Neuronal stem cell (in vitro differentiated cells): ENCODE measurements at regions not wholly inside any gene's neighbourhood (a gene's known extent, or its start where the extent isn't known, plus 50 kb on each side); places are given as distances from the start of the nearest gene placed in this dataset.

Experiments
- DNase-seq: peaks from one replicate; pipeline ENCODE4 v3.0.0-alpha.2; 2013; ENCODE audit warnings: low spot score
- H2AFZ ChIP-seq: one replicate; pipeline ENCODE4 v1.6.1; 2013; ENCODE audit warnings: mild to moderate bottlenecking, low read length, inconsistent platforms
- H2AK5ac ChIP-seq: 2 replicates; pipeline ENCODE4 v1.6.1; 2013; ENCODE audit warnings: low read depth, mild to moderate bottlenecking, inconsistent platforms, low read length, moderate library complexity, mixed read lengths
- H2BK120ac ChIP-seq: 2 replicates; pipeline ENCODE4 v1.6.1; 2013; ENCODE audit warnings: low read depth, mild to moderate bottlenecking, inconsistent platforms, low read length, moderate library complexity, mixed read lengths
- H2BK12ac ChIP-seq: one replicate; pipeline ENCODE4 v1.6.1; 2013; ENCODE audit warnings: low read length, inconsistent platforms
- H2BK15ac ChIP-seq: 2 replicates; pipeline ENCODE4 v1.6.1; 2013; ENCODE audit warnings: mild to moderate bottlenecking, low read length, inconsistent platforms, mixed read lengths
- H2BK5ac ChIP-seq: one replicate; pipeline ENCODE4 v1.6.1; 2013; ENCODE audit warnings: inconsistent platforms, mild to moderate bottlenecking, low read length, moderate library complexity
- H3K14ac ChIP-seq: one replicate; pipeline ENCODE4 v1.6.1; 2013; ENCODE audit warnings: low read length, inconsistent platforms
- H3K18ac ChIP-seq: 2 replicates; pipeline ENCODE4 v1.6.1; 2013; ENCODE audit warnings: low read length, inconsistent platforms
- H3K23ac ChIP-seq: 2 replicates; pipeline ENCODE4 v1.6.1; 2013; ENCODE audit warnings: low read depth, mild to moderate bottlenecking, mixed read lengths, low read length, inconsistent platforms; ENCODE audit not compliant: poor library complexity
- H3K27ac ChIP-seq: replicated peaks from 3 replicates; pipeline ENCODE4 v1.5.1; 2013; ENCODE audit warnings: low read length, inconsistent platforms
- H3K27me3 ChIP-seq, 3 experiments: 2 replicates each; pipeline ENCODE4 v1.6.1; 2013; ENCODE audit warnings: low read length in 3 of 3, mild to moderate bottlenecking in 2 of 3, inconsistent platforms in 1 of 3, low read depth in 1 of 3, mixed read lengths in 1 of 3, moderate library complexity in 1 of 3; ENCODE audit not compliant: control insufficient read depth in 3 of 3, insufficient read depth in 3 of 3
- H3K36me3 ChIP-seq, 2 donors: replicated peaks in 1 of 2; 2 replicates each; pipeline ENCODE4 v1.6.1; 2013; ENCODE audit warnings: low read length in 2 of 2; ENCODE audit not compliant: control insufficient read depth in 2 of 2, insufficient read depth in 2 of 2
- H3K4ac ChIP-seq: 2 replicates; pipeline ENCODE4 v1.6.1; 2013; ENCODE audit warnings: inconsistent platforms, mild to moderate bottlenecking, low read length, moderate library complexity
- H3K4me1 ChIP-seq, 2 donors: 1 replicate in 1 of 2; 2 replicates in 1 of 2; pipeline ENCODE4 v1.6.1; 2013; ENCODE audit warnings: low read length in 2 of 2, low read depth in 1 of 2; ENCODE audit not compliant: control insufficient read depth in 2 of 2, insufficient read depth in 1 of 2
- H3K4me2 ChIP-seq: one replicate; pipeline ENCODE4 v1.6.1; 2013; ENCODE audit warnings: mild to moderate bottlenecking, low read length, inconsistent platforms; ENCODE audit not compliant: insufficient read depth, poor library complexity, severe bottlenecking
- H3K4me3 ChIP-seq, 2 donors: 2 replicates each; pipeline ENCODE4 v1.5.1; 2013; ENCODE audit warnings: low read length in 2 of 2, mild to moderate bottlenecking in 2 of 2, inconsistent platforms in 1 of 2, moderate library complexity in 1 of 2
- H3K79me1 ChIP-seq: one replicate; pipeline ENCODE4 v1.6.1; 2013; ENCODE audit warnings: low read depth, mild to moderate bottlenecking, inconsistent platforms, low read length, moderate library complexity
- H3K9ac ChIP-seq: one replicate; pipeline ENCODE4 v1.6.1; 2013; ENCODE audit warnings: mild to moderate bottlenecking, low read depth, low read length, inconsistent platforms; ENCODE audit not compliant: poor library complexity
- H3K9me3 ChIP-seq, 2 donors: replicated peaks in 1 of 2; 2 replicates each; pipeline versions ENCODE3 to v1.6.1; 2013; ENCODE audit warnings: low read length in 2 of 2, mild to moderate bottlenecking in 2 of 2, inconsistent platforms in 1 of 2, low read depth in 1 of 2, mixed read lengths in 1 of 2, moderate library complexity in 1 of 2; ENCODE audit not compliant: control insufficient read depth in 2 of 2, insufficient read depth in 1 of 2
- H4K8ac ChIP-seq: one replicate; pipeline ENCODE4 v1.6.1; 2013; ENCODE audit warnings: low read depth, mild to moderate bottlenecking, inconsistent platforms, low read length, moderate library complexity
- H4K91ac ChIP-seq: one replicate; pipeline ENCODE4 v1.6.1; 2013; ENCODE audit warnings: low read length, low read depth, mild to moderate bottlenecking, inconsistent platforms; ENCODE audit not compliant: poor library complexity
- WGBS, 2 donors: extraction: QIAGEN DNeasy Blood & Tissue Kit; methylation state at CpG; one replicate each; pipeline ENCODE4 v1.1.7; 2013; ENCODE audit warnings: missing lambda C conversion rate in 2 of 2, mixed read lengths in 1 of 2; ENCODE audit not compliant: insufficient read length in 2 of 2, insufficient replicate concordance in 1 of 2; ENCODE audit errors: extremely low coverage in 2 of 2; 5-methylcytosine and 5-hydroxymethylcytosine counted together

DNA sequence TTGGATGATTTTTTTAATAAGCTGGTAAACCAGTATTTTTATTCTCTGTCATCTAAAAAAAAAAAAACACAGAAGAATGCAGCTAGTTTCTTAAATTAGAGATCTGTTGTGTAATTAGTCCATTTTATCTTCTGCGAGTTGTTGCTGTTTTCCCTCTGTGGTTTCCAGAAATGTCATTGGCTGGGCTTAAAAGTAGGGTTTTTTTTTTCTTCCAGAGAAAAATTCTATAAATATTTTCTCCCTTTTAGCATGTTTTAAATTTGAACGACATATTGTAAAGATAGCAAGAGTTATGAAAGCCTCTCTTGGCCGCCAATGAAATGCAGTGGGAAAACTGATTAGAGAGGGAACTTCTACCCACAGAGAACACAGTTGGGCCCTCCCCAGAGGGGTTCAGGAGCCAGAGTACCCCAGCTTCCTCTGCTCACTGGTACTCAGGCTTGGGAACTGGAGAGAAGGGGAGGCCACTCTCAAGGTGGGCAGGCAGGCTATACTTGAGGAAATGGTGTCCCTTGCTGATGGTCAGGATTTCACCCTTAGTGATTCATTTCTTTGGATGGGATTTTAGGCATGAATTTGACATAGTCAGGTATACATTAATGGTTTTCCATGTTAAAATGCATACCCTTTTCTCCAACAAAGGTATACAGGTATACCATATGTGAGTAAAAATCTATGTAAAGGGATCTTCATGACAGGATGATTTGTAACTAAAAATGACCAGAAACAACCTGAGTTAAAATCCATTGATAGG lies 166.1 kb downstream of the BCOR start:
- H3K4me1 ChIP-seq, result peaks cover 2 to 4% of the 10 kb centered on the region in 2 donors
- H3K27me3 ChIP-seq, result no peaks in the 10 kb centered on the region
- H2AK5ac ChIP-seq, result no peak overlapping the region
- H3K4me2 ChIP-seq, result no peak overlapping the region
- no peaks in the 10 kb centered on the region for H3K79me1 ChIP-seq
- H4K91ac ChIP-seq, result no peak overlapping the region
- H3K9me3 ChIP-seq, result no peaks in the 10 kb centered on the region
- H2AFZ ChIP-seq, result no peak overlapping the region
- H3K18ac ChIP-seq, result no peak overlapping the region
- H3K9ac ChIP-seq, result no peak overlapping the region
- H2BK15ac ChIP-seq, result no peak overlapping the region
- no peak overlapping the region for H2BK5ac ChIP-seq
- DNase-seq, result no peak
- no peak overlapping the region for H3K4ac ChIP-seq
- H3K23ac ChIP-seq, result no peak overlapping the region
- no peak overlapping the region for H2BK120ac ChIP-seq
- H3K14ac ChIP-seq, result no peak overlapping the region
- no peaks in the 10 kb centered on the region for H3K36me3 ChIP-seq
- no peak overlapping the region for H4K8ac ChIP-seq
- no CpG with 5 or more reads among the region's 3 CpGs for WGBS, 2 donors
- no peak overlapping the region for H3K4me3 ChIP-seq
- no peak overlapping the region for H3K27ac ChIP-seq
- no peak overlapping the region for H2BK12ac ChIP-seq

DNA sequence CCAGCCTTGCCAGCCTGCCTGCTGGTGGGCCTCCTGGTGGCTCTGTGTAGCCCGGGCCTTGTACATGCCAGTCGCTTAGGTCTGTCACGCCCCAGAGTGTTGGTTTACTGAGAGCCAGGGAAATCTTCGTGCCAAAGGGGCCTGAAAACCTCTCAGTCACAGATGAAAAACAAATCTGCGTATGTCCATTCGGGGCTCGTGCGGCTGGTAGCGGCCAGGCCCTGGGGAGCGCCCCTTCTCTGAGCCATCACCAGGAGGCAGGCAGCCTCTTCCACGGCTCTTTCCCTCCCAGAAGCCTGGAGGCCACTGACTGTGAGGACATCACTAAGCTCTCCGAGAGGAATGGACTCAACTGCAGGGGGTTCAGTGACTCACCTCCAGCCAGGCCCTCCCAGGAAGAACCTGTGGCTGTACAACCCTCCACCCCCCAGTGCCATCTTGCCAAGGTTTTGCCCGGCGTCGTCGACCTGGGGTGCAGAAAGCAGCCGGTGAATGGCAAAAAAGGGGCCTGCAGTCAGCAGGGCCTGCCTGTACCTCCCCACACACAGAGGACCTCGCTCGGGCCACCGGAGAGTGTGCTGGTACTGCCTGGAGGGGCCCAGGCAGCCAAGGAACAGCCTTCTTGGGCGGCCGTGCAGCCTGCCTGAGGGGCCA lies 162.2 kb downstream of the BCOR start:
- no peak overlapping the region for H3K4me2 ChIP-seq
- WGBS, 2 donors, result no CpG with 5 or more reads among the region's 22 CpGs
- DNase-seq, result no peak

DNA sequence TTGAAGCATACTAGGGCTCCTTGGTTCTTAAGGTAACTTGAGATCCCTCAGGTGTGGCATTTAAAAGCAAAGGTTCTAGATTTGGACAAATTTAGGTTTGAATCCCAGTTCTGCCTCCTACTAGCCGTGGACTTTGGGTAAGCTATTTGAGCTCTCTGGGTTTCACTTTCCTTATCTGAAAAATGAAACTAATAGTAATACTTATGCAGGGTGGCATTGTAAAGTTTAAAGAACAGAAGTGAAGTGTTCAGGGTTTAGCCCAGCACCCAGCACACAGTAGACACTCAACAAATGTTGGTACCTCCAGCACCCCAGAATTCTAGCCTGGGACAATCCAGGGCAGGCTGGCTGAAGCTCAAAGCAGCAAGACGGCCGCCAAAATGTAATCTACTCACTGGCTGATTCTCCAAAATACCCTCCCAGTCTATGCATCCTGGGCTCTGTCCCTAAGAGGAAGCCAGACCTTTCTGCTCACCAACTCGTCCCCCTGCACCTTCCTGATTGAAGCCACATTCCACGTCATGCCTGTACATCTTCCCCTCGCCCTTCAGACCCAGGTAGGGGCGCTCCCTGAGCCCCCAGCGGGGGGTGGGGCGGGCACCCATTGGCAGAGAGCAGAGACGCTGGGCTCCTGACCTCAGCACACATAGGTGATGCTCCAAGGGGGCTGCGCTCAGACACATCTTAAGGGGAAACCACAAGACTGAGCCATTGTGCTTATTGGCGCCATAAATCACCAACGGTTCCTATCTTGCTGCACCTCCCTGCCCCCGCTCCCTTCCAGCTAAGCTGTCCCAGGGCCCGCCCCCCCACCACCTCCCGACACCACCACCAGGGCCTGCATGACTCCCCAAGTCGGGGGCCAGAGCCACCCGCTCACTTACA lies 160.6 kb downstream of the BCOR start:
- DNase-seq, result no peak
- Histone ChIP-seq H3K14ac (no peak overlapping the region), H4K91ac (no peak overlapping the region), H3K79me1 (no peaks in the 10 kb centered on the region), H3K23ac (no peak overlapping the region), H3K18ac (peak overlapping the region; percentile 28), H3K27ac (no peak overlapping the region), H2BK15ac (no peak overlapping the region), H3K4me1 (peaks cover 0 to 16% of the 10 kb centered on the region in 2 donors), H2AFZ (peak overlapping the region; percentile 80), H2AK5ac (no peak overlapping the region), H3K9me3 (no peaks in the 10 kb centered on the region), H3K4me2 (no peak overlapping the region), H3K36me3 (no peaks in the 10 kb centered on the region), H3K4me3 (no peak overlapping the region), H2BK5ac (no peak overlapping the region), H2BK12ac (no peak overlapping the region), H3K9ac (no peak overlapping the region), H3K4ac (no peak overlapping the region), H4K8ac (no peak overlapping the region), H2BK120ac (no peak overlapping the region), H3K27me3 (no peaks in the 10 kb centered on the region)
- WGBS, 2 donors, result no CpG with 5 or more reads among the region's 18 CpGs

More for the DNA sequence above, 162.2 kb downstream of the BCOR start:
- Histone ChIP-seq H3K36me3 (no peaks in the 10 kb centered on the region), H2BK5ac (no peak overlapping the region), H3K79me1 (no peaks in the 10 kb centered on the region), H3K23ac (no peak overlapping the region), H3K4me3 (no peak overlapping the region), H3K9ac (no peak overlapping the region), H2BK12ac (peak overlapping the region; percentile 73), H2BK15ac (peak overlapping the region; percentile 26), H4K91ac (no peak overlapping the region), H4K8ac (peak overlapping the region; percentile 82), H3K4ac (no peak overlapping the region), H3K18ac (peak overlapping the region; percentile 64), H3K4me1 (peaks cover 0 to 7% of the 10 kb centered on the region in 2 donors), H3K9me3 (no peaks in the 10 kb centered on the region), H3K27ac (no peak overlapping the region), H3K27me3 (no peaks in the 10 kb centered on the region), H2BK120ac (no peak overlapping the region), H3K14ac (no peak overlapping the region), H2AK5ac (peak overlapping the region; percentile 46), H2AFZ (no peak overlapping the region)

DNA sequence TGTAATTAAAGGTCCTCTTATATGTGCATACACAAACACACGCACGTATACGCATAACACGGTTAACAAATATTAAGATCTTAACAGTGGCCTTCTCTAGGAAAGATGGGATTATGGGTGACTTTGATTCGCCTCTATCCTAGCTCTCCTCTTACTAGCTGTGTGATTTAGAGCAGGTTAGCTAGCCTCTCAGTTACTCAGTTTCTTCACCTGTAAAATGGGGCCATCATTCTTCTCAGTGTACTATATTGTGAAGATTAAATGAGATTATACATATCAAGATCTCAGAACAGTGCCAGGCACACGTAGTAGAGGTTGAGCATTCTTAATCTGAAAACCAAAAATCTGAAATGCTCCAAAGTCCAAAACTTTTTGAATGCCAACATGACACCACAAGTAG lies 159.3 kb downstream of the BCOR start:
- WGBS, 2 donors, result no CpG with 5 or more reads among the region's 6 CpGs
- Histone ChIP-seq H3K4me3 (no peak overlapping the region), H4K91ac (no peak overlapping the region), H3K79me1 (no peaks in the 10 kb centered on the region), H2BK5ac (no peak overlapping the region), H3K27ac (no peak overlapping the region), H3K4me2 (no peak overlapping the region), H3K23ac (no peak overlapping the region), H3K36me3 (no peaks in the 10 kb centered on the region), H3K14ac (no peak overlapping the region), H2AFZ (no peak overlapping the region), H2AK5ac (no peak overlapping the region), H3K18ac (no peak overlapping the region), H3K4ac (no peak overlapping the region), H2BK120ac (no peak overlapping the region), H4K8ac (no peak overlapping the region), H3K9me3 (no peaks in the 10 kb centered on the region), H2BK15ac (no peak overlapping the region), H3K4me1 (peaks cover 0 to 16% of the 10 kb centered on the region in 2 donors), H3K27me3 (no peaks in the 10 kb centered on the region), H2BK12ac (no peak overlapping the region), H3K9ac (no peak overlapping the region)
- DNase-seq, result no peak
